ENCODE measurements at regions not wholly inside any gene's neighbourhood (a gene's known extent, or its start where the extent isn't known, plus 50 kb on each side); places are given as distances from the start of the nearest gene placed in this dataset.

- no peak for TF ChIP-seq POLR2A (IDR thresholded peaks at IDR 0.05)
- no peak for TF ChIP-seq EP300 (IDR thresholded peaks at IDR 0.05)
- no peak for TF ChIP-seq CTCF (IDR thresholded peaks at IDR 0.05)
- no peak for TF ChIP-seq POLR2AphosphoS5 (IDR thresholded peaks at IDR 0.05)
Measured at GRCh38 chrX:130555757-130556156, 154.0 kb downstream of the RBMX2 start.
